Endodermal cell (in vitro differentiated cells): ENCODE measurements at regions not wholly inside any gene's neighbourhood (a gene's known extent, or its start where the extent isn't known, plus 50 kb on each side); places are given as distances from the start of the nearest gene placed in this dataset.
"Not testable (repeated sequence)": the region's sequence is repeated elsewhere in the genome, so short reads cannot be mapped to it uniquely, and the experiment has no call there.

Source experiments
- DNase-seq: peaks from one replicate; pipeline ENCODE4 v3.0.0-alpha.2; 2017
- H3K27ac ChIP-seq: 2 replicates; pipeline ENCODE4 v1.5.1; 2013; ENCODE audit warnings: mild to moderate bottlenecking, low read depth, low read length, moderate library complexity
- H3K27me3 ChIP-seq: 2 replicates; pipeline ENCODE4 v1.6.1; 2013; ENCODE audit warnings: mild to moderate bottlenecking, low read length, moderate library complexity; ENCODE audit not compliant: insufficient read depth, control insufficient read depth, poor library complexity, severe bottlenecking
- H3K36me3 ChIP-seq: 2 replicates; pipeline ENCODE4 v1.7.0; 2013; ENCODE audit warnings: mild to moderate bottlenecking, low read length, moderate library complexity; ENCODE audit not compliant: control insufficient read depth, insufficient read depth
- H3K4me1 ChIP-seq: one replicate; pipeline ENCODE4 v1.7.0; 2013; ENCODE audit warnings: low read length; ENCODE audit not compliant: control insufficient read depth, insufficient read depth
- H3K4me3 ChIP-seq: 2 replicates; pipeline ENCODE4 v1.5.1; 2013; ENCODE audit warnings: mild to moderate bottlenecking, low read length, moderate library complexity
- H3K9ac ChIP-seq: 2 replicates; pipeline ENCODE4 v1.6.1; 2013; ENCODE audit warnings: mild to moderate bottlenecking, low read length, moderate library complexity; ENCODE audit not compliant: poor library complexity, severe bottlenecking; ENCODE audit errors: extremely low read depth
- H3K9me3 ChIP-seq: 2 replicates; pipeline ENCODE4 v1.6.1; 2013; ENCODE audit warnings: mild to moderate bottlenecking, low read length, moderate library complexity; ENCODE audit not compliant: control insufficient read depth
- H3K27ac Mint-ChIP-seq: 2 replicates; pipeline ENCODE4 v1.8.0; 2020; ENCODE audit warnings: mixed read lengths
- H3K27me3 Mint-ChIP-seq: 2 replicates; pipeline ENCODE4 v1.8.0; 2021; ENCODE audit warnings: mild to moderate bottlenecking, mixed read lengths; ENCODE audit not compliant: insufficient read depth
- H3K36me3 Mint-ChIP-seq: 2 replicates; pipeline ENCODE4 v1.8.0; 2020; ENCODE audit warnings: low read depth, mixed read lengths
- H3K4me1 Mint-ChIP-seq: 2 replicates; pipeline ENCODE4 v1.8.0; 2020; ENCODE audit warnings: mixed read lengths
- H3K4me3 Mint-ChIP-seq: 2 replicates; pipeline ENCODE4 v1.8.0; 2020; ENCODE audit warnings: mild to moderate bottlenecking, moderate library complexity, mixed read lengths
- H3K9me3 Mint-ChIP-seq: 2 replicates; pipeline ENCODE4 v1.8.0; 2020; ENCODE audit warnings: mild to moderate bottlenecking, mixed read lengths
- CTCF ChIP-seq: fragments of 200-600 bp; sonication (generic); conservative IDR thresholded peaks from 2 replicates; pipeline ENCODE4 v1.5.0; 2021; ENCODE audit warnings: antibody characterized with exemption, mild to moderate bottlenecking
- WGBS, 2 experiments: methylation state at CpG; one replicate each; pipeline versions ENCODE4 v1.1.5 to v1.1.7; 2013; ENCODE audit warnings: missing lambda C conversion rate in 2 of 2, mixed read lengths in 1 of 2; ENCODE audit not compliant: insufficient coverage in 1 of 2, insufficient read length in 1 of 2; 5-methylcytosine and 5-hydroxymethylcytosine counted together

DNA sequence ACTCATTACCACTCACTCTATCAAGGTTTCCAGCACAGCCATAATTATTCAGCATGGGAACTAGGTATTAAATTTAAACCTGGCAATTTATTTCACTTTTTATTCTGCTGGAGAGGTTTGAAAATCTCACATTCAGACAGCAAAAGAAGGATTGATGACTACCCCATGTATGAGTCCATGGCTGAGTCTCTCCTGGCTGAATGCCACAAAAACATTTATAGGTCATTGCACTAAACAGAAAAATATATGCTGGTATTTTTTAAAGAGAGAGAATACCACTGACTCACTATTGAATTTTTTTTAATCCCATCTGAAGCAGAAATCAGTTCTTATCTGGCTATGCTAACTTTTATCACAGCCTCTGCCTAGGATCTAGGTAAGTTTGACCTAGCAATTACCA is 336.3 kb downstream of the PPP1R3A start:
- Mint-ChIP-seq H3K36me3 (no peaks in the 10 kb centered on the region), H3K4me3 (no peak overlapping the region), H3K27me3 (no peaks in the 10 kb centered on the region), H3K9me3 (peaks cover 70% of the 10 kb centered on the region), H3K27ac (no peak overlapping the region), H3K4me1 (no peaks in the 10 kb centered on the region)
- Histone ChIP-seq H3K27me3 (no peaks in the 10 kb centered on the region), H3K4me3 (no peak overlapping the region), H3K27ac (no peak overlapping the region), H3K36me3 (no peaks in the 10 kb centered on the region), H3K4me1 (no peaks in the 10 kb centered on the region), H3K9me3 (no peaks in the 10 kb centered on the region), H3K9ac (no peak overlapping the region)
- TF ChIP-seq CTCF, result no peak
- DNase-seq, result no peak

- not testable (repeated sequence) for H3K4me3 Mint-ChIP-seq
These were observed 355.6 kb downstream of the PPP1R3A start for GRCh38 chr7:113563257-113563656.

GRCh38 chr7:113562801-113563200 is 356.0 kb downstream of the PPP1R3A start:
- TF ChIP-seq CTCF, result no peak
- Mint-ChIP-seq H3K4me1 (no peaks in the 10 kb centered on the region), H3K4me3 (no peak overlapping the region), H3K9me3 (peaks cover 31% of the 10 kb centered on the region), H3K27me3 (no peaks in the 10 kb centered on the region), H3K27ac (no peak overlapping the region), H3K36me3 (no peaks in the 10 kb centered on the region)
- H3K36me3 ChIP-seq, result no peaks in the 10 kb centered on the region
- WGBS, 2 experiments, result 80 to 95% methylated on average over 1 of the region's 1 CpG
- H3K4me3 ChIP-seq, result no peak overlapping the region
- DNase-seq, result no peak
- no peak overlapping the region for H3K27ac ChIP-seq
- H3K9ac ChIP-seq, result no peak overlapping the region
- H3K4me1 ChIP-seq, result no peaks in the 10 kb centered on the region
- H3K27me3 ChIP-seq, result no peaks in the 10 kb centered on the region
- peaks cover 3% of the 10 kb centered on the region for H3K9me3 ChIP-seq

More at GRCh38 chr7:113563257-113563656, 355.6 kb downstream of the PPP1R3A start:
- H3K9me3 Mint-ChIP-seq, result peaks cover 32% of the 10 kb centered on the region
- H3K27me3 ChIP-seq, H3K4me3 ChIP-seq, H3K27ac Mint-ChIP-seq, H3K27ac ChIP-seq, H3K4me1 ChIP-seq, H3K9ac ChIP-seq, H3K9me3 ChIP-seq, H3K27me3 Mint-ChIP-seq, H3K36me3 ChIP-seq, H3K36me3 Mint-ChIP-seq, H3K4me1 Mint-ChIP-seq, DNase-seq: not testable (repeated sequence)
- 83 to 84% methylated on average over 4 to 8 of the region's 8 CpGs for WGBS, 2 experiments

DNA sequence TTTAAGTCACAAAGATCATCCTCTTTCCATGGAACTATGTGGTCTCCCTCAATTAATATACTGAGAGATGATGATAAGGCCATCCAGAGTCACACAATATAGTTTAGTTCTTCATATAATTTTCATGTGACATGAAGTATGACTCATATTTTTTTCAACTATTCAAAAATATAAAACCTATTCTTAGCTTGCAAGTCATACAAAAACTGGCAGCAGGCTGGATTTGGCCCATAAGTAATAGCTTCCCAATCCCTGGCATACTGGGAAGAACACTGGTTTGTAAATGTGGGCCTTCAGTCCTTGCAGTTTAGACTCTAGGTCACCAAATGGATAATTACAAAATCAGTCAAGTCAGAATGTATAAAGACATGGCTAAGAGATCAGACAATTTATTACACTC is 356.6 kb downstream of the PPP1R3A start:
- TF ChIP-seq CTCF, result no peak
- Mint-ChIP-seq H3K27me3 (no peaks in the 10 kb centered on the region), H3K9me3 (peaks cover 30% of the 10 kb centered on the region), H3K36me3 (no peaks in the 10 kb centered on the region), H3K4me1 (no peaks in the 10 kb centered on the region), H3K27ac (no peak overlapping the region), H3K4me3 (no peak overlapping the region)
- Histone ChIP-seq H3K4me3 (no peak overlapping the region), H3K36me3 (no peaks in the 10 kb centered on the region), H3K9me3 (peaks cover 3% of the 10 kb centered on the region), H3K4me1 (no peaks in the 10 kb centered on the region), H3K9ac (no peak overlapping the region), H3K27ac (no peak overlapping the region), H3K27me3 (no peaks in the 10 kb centered on the region)
- no peak for DNase-seq
